NCI-H510A treated with DMSO at 0.1 percent for 48 hours (cell line): ENCODE measurements at regions not wholly inside any gene's neighbourhood (a gene's known extent, or its start where the extent isn't known, plus 50 kb on each side); places are given as distances from the start of the nearest gene placed in this dataset.

Source experiments
- DNase-seq: peaks from one replicate; lab custom pipeline; 2025; lab: John Stamatoyannopoulos, UW

DNA sequence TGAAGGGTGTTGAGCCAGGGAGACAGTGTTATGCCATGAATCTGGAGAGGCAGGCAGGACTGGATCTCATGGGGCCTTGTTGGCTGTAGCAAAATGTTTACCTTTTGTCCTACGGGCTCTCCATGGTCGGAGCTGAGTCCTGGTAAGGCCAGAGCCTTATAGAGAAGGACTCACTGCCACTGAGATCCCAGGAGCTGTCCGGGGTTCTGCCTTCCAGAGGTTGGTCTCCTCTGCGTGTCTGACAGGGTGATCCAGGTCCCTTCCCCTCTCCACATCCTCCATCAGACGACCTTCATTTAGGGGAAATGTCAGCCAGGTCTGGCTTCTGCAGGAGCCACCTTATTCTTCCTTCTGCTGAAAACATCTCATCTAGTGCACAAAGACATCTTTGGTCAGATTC, 285.2 kb upstream of the N4BP1 start:
- DNase-seq = no peak

DNA sequence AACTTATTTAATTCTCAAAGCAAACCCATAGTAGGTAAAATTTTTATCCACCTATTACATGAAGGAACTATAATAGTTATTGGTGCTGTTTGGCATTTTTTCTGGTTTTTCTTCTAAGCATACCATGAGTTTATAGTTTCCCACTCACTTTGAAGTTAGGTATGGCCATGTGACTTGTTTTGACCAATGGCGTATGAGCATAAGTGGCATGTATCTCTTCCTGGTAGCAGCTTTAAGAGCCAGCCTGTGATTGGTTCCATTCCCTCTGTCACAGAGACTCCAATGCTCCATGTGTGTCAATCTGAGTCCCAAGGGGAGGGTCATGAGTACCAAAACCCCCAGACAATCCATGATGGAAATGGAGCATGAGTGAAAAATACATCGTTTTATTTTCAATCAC, 282.9 kb upstream of the N4BP1 start:
- DNase-seq = no peak

DNA sequence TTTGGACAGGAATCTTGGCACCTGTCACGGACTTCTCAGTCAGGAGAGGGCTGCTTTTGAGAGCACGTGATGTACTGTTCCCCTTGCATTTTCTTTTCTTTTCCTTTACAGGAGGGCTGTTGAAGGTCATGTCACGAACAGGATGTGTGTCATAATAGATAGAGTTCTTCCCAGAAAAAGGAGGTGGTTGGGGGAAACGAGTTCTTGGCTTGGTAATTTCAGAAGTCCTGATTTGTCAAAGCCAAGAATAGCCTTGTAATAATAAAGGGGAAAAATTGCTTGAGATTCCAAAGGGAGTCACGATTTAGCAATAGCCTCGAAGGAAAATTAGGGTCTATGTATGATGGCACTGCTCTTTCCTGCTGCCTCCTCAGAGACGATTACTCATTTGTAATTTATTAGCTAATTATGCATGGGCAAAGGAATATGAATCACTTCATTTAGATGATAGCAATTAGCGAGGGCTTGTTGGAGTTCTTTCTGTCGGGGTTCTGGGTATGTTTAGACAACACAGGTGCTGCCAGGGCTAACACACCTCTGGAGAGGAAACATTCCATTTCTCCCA, 277.7 kb upstream of the N4BP1 start:
- no peak for DNase-seq

DNA sequence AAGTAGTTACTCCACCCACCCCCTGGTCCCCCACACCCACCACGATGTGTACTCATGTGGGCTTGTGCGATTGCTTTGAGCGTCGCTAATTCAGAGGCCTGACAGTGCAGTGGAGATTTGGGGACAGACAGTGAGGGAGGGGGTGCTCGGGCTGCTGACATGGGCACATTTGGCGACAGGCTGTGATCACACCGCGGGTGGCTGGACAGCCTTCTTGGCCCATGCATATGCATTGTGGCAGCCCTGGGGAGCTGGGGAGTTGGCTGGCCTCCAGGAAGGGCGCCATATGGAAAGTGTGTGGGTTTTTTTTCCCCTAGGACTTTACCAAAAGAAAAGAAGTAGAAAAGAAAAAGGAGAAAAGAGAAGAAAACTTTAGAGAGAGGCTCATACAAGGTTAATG, 275.5 kb upstream of the N4BP1 start:
- DNase-seq = no peak

DNA sequence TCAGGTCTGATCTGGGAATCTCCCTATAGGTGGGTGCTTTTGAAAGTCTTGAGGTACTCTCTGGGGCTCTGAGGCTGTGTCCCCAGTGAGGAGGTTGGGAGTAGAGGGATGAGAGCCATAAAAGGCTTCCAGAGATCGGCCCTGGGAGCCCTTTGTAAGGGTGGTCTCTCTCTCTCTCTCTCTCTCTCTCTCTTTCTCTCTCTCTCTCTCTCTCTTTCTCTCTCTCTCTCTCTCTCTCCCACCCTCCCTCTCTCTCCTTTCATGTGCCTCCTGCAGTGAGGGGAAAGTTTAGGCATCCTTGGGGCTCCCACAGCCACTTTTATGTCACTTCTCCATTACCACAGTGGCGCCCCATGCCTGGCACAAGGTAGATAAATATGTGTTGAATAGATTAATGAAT, 271.3 kb upstream of the N4BP1 start:
- DNase-seq = no peak

DNA sequence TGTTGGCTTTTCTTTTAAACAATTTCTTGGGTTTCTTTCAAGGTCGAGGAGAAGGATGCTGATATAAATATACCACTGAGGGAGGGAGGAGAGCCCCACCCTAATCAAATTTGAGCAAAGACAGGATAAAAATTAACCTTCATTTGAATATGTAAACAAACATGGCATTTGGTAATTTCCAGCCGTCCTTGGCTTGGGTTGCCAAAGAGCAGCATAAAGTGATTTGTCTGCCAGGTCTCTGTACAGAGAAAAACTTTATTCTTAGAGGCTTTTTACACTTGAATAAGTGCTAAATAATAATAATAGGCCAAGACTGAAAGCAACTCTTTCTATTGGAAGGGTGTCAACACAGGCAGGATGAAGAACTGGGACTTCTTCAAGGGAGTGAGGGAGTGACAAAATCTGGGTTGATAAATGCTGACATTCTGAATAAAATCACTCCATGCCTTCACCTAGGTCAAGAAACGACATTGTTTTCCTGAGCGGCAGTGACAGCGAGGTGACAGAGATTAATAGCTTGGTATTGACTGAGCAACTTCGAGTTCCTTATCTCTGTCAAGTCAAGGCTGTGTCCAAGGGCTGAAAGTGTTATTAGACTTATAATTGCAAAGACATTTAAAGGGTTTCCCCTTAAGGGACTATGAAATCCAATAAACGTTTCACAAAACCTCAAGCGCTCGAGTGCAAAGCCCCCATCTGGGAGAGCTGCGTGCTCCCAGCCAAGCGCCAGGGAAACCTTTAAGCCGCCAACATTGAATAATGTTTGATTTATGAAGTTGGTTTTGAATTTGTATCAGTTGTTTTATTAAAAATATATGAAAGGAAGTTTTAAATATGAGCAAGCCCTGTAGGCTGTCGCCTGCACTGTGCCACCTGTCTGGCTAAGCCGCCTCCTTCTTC, 269.5 kb upstream of the N4BP1 start:
- no peak for DNase-seq

DNA sequence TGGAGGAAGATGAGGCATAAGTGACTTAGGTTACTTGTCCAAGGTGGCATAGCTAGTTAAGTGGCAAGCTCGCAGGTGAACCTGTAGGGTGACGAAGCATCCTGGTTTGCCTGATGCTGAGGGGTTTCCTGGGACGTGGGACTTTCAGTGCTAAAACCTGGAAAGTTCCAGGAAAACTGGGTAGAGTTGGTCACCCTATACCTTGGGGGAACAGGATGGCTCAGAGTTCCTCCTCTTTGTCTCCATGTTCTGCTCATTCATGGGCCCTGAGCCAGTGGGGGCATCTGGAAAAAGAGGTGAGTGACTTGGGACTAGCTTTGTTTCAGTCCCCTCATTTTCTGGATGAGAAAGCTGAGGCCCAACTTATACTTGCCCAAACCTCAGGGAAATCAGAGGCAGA, 268.0 kb upstream of the N4BP1 start:
- no peak for DNase-seq

DNA sequence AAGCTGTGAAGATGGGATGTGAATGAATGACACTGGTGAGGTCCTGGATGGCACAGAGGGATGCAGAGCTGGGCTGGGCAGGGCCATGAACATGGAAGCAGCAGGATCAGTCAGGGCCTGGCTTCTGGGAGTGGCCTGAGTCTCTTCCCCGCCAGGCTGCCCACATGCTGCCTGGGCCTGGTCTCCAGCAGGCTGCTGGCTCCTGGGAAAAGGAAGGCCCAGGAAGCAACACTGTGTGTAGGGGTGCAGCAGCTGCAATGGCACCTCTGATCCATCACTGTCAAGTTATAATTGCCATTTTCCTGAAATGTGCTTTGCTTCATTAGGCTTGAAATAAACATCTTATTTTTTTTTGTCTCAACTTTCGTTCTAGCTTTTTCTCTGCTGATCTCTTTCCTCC, 260.2 kb upstream of the N4BP1 start:
- no peak for DNase-seq

DNA sequence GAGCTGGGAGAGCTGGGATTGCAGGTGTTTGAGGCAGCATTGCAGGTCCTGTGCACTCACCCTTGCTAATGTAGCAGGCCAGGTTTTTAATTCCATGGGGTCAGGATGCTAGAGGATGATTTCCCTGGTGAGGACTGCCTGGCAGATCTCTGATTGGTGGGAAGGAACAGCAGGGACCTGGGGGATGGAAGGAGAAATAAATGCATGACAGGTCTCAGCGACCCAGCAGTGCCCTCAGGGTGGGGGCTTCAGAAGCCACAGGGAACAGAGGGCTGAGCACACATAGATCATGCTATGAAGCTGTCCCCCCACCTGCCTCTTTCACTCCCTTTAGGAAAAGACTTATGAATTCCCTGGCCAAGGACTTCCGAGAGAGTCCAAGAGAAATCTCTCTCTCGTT, 255.5 kb upstream of the N4BP1 start:
- no peak for DNase-seq

DNA sequence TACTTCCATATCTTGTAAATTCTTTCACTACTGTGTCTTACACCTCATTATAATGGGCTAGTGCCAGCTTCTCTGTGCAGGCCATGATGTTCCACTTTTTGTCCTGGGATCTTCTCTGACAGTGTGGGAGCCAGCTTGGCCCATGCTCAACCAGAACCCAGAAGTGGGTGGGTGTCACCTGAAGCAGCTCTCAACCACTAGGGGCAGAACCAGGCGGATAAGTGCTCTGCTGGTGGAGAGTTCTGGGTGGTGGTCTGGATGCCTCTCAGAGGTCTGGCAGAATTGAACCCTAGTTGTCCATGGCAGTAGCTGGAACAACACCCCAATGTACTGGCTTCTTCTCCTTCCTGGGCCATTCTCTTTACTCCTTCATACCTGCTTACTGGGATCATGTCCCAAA, 254.1 kb upstream of the N4BP1 start:
- no peak for DNase-seq

DNA sequence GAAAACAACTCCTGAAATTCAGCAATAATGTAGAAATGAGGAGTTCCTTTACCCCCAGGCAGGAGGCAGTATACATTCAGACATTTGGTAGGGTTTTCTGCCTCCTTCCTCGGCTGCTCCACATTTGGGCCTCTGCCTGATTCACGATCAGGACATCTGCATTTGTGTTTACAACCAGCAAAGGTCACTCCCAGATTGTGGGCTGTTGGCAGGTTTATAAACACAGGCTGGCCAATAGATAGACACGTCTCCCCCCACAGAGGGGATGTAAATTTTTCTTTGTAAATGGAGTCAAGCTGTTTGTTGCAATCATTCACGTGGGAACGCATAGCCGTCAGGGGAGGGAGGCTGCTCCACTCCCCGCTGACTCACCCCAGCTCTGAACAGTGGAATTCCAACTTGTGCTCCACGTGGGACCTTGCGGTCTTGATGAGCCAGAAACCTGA, 252.1 kb upstream of the N4BP1 start:
- no peak for DNase-seq

DNA sequence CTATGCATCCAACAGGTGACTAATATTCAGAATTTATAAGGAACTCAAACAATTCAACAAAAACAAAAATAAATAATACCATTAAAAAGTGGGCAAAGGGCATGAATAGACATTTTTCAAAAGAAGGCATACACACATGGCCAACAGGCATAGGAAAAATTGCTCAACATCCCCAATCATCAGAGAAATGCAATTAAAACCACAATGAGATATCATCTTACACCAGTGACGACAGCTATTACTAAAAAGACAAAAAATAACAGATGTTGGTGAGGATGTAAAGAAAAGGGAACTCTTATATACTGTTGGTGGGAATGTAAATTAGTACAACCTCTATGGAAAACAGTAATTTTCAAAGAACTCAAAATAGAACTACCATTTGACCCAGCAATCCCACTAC, 250.4 kb upstream of the N4BP1 start:
- no peak for DNase-seq

DNA sequence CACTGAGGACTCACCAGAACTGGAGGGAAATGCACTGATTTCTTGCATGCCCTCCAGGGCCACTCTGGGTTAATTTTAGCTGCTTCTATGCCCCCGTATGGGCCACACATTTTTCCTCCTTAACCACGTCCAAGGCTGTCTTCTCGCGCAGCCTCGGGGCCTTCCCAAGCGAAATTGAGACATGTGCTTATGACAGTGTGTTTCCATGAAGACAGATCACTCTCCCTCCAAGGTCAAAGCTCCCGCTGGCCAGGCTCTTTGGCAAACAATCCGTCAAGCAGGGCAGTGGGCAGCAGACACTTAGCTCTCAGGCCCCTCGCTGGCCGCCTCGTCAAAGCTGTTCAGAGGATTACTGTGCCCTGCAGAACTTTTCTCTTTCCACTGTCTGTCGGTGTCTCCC, 243.0 kb upstream of the N4BP1 start:
- no peak for DNase-seq

DNA sequence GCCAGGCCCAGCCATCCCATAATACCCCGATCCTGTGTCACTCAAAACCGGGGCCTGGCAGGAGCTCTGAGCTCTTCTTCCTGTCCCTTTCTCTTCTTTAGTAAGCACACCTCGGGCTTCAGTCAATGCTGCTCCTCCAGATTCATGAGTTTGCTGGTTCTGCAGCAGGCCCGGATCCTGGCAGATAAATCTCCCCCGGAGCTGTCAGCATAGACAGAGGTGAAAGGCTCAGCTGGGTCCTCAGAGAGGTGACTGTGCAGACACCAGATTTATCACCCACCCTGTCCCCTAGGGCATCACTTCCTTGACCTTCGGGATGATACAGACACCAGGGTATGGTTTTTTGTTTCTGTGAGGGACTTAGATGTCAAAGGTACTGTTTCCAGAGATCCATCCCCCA, 242.5 kb upstream of the N4BP1 start:
- DNase-seq = no peak

DNA sequence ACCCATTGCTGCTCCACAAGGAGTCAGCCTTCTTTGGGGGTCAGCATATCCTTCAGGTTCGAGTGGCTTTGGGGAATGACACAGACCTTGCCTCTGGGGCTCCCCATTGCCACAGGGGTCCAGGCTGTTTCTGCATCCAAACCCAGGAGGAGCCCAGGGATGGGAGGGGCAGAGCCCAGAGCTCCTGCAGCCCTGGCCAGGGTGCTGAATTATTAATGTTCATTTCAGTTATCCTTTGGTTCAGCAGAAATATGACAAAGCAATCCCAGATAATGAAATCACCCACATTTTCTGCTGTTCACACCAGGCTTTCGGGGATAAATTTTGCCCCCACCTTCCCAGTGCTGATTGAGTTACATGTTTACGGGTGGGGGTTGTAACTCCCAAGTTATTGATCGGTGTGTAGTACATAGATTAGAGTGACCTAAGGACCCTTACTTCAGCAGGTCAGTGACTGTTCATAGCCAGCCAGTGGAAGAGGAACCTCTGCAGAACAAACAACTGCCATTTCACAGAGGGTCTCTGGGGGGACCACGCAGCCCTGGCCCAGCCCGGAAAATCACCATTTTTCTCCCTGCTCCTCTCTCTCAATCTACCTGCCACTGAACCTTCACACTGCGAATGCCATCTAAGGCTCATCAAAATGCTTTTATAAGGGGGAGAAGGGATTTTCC, 240.3 kb upstream of the N4BP1 start:
- DNase-seq = no peak

DNA sequence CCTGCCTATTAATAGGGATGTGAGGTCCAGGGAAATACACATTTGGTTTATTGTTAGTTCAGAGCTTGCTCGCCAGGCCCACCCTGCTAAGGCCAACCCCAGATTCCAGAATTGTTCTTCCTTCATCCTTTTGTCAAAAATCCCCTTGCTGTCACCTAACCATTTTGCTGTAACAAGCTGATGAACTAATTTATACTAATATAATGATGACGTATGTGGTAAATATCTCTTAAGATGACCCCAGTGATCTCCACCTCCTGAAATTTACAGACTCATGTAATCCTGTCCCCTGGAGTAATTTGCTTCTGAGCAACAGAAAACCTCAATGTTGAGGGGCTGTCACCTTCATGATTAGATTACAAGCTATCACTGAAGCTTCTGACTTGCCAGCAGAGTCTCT, 236.3 kb upstream of the N4BP1 start:
- DNase-seq = no peak

DNA sequence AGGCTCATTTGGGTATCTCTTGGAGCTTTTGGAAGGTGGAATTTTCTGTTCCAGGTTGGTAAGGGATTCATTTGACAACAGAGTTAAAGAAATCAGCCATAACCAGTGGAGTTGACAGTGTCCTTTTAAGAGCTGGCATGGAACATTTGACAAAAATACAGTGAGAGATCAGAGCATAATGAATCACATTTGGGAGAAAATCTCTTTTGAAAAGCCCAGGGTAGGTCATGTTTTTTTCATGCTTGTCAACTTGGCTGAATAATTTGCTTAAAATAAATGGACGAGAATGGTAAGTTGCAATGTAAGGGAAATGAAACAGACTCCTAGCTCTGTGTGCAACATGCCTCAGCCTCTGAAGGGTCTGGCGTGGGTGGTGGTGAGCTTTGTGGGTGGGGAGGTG, 235.3 kb upstream of the N4BP1 start:
- DNase-seq = no peak

DNA sequence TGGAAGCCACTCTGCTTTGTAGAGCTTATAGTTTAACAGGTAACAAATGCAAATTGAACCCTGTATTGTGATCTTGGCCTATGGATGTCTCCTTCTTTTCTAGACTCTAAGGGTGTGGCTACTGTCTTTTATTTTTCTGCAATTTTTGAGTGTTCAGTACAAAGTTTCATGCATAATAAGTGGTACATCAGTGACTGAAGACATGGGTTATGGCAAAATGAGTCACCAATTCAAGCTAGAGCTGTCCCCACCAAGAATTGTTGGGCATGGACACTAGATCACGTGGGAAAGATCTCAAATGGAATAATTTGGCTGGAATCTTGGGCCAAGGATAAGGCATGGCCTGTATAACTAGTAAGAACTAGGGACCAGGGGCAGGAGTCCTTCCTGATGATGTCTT, 228.4 kb upstream of the N4BP1 start:
- no peak for DNase-seq

DNA sequence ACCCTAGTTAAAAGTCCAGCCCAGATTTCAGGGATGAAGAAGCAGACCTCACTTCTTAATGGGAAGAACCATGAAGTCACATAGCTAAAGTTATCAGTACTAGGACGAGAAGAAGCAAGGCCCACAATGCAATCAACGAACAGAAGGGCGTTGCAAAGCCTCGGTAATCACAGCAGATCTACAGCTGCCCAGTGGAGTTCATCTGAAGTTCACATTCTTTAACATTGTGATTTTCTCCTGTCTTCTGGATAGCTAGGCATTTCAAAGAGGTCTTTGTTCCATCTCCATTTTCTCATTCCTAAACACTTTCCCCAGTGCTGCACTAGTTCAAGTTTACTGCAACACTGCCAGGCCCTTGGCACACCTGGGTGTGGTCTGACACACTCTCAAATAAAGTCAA, 226.7 kb upstream of the N4BP1 start:
- no peak for DNase-seq

DNA sequence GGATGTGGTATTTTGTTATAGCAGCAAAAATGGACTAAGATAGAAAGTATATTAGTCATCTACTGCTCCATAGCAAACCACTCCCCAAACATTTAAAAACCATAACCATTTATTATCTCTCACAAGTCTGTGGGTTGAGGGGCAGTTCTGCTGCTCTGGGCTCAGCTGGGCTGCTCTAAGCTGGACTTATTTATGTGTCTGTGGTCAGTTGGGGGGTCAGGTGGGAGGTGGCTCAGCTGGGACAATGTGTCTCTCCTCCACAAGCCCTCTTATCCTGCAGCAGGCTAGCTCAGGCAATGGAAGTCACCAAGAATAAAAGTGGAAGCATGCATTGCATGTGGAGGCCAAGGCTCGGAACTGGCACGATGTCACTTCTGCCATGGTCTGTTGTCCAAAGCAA, 226.1 kb upstream of the N4BP1 start:
- DNase-seq = no peak

DNA sequence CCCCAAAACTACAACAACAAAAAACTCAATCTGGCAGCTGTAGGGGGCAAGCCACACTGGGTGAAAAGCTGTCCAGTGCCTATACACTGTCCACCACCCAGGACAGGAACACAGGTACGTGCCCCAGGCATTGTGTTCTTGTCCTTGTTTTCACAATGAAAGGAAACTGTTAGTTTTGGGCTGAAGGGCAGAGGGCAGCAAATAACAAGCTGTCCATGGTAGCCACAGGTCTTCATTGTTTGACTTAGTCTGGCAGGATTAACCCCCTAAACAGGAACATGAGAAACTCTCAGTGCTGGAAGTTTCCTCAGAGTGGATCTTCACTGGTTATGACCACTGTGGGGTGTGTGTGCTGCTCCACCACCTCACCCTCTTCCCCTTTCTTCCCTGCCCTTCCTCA, 224.6 kb upstream of the N4BP1 start:
- no peak for DNase-seq

DNA sequence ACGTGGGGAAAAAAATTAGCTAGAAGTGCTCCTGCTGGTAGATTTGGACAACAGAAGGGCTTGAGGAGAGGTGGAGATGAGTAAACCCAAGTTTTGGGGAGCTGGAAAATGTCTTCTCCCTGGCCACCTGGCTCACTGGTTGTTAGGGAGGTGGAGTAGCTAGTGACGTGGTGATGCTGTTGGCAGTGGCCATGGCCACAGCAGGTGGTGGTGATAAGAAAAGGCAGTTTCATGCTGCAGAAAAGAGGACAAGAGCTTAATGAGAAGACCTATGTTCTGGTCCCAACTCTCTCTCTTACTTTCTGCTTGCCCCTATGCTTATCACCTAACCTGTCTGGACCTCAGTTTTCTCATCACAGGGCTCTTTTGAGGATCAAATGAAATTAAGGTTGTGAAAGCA, 223.5 kb upstream of the N4BP1 start:
- no peak for DNase-seq

DNA sequence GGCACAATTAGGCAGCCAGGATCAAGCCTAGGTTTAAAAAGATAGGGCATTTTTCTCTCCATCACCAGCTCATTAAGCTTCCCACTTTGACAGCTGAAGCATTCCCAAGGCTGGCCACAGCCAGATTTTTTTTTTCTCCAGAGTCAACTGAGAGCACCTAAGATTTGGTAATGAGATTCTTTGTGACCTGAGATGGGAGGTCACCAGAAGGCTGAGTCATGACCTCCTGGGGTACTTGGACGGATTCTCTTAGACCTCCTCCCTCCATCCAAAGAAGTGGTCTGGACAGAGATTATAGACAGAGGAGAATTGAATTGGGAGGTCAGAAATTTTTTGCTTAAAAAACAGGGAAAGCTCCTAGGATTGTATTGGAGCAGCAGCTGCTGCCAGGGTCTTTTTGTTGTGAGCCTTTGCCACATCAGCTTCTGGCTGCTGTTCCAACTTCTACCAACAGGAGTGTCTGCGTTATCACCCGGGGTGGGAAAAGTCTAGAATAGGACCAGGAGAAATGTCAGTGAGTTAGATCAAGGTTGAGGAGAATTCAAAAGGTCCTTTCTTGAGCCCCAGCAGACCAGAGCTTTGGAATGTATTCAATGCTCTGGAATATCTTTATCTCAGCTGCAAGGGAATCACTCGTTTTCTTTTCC, 221.2 kb upstream of the N4BP1 start:
- DNase-seq = no peak
